ENCODE measurements at regions not wholly inside any gene's neighbourhood (a gene's known extent, or its start where the extent isn't known, plus 50 kb on each side); places are given as distances from the start of the nearest gene placed in this dataset.

DNA sequence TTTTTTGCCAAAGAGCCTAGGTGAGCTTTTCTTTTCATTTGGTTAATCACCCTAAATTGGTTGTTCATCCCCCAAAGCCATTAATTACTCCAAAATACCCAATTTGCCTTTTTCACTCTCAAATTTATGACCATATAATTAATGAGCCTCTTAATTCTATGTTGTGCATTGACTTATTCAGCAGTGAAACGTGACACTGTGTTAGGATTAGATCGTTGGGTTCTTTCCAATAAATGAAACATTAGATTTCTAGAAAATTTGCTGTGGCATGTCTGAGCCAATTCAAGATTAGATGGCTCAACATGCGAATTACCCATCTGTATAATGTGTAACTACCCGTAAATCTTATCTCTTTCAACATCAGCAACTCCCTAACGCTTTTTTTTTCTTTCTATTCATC lies 273.4 kb downstream of the BMP4 start:
- DNase-seq (no peak), ATAC-seq (no peak)
- Histone ChIP-seq H3K4me3 (no peak overlapping the region), H3K27ac (no peak overlapping the region), H3K4me1 (no peaks in the 10 kb centered on the region), H3K9me3 (no peaks in the 10 kb centered on the region), H3K27me3 (no peaks in the 10 kb centered on the region), H3K36me3 (no peaks in the 10 kb centered on the region)
- intact Hi-C loops (cut with DNase I), result no loop called here
- TF ChIP-seq, protein P1, sequence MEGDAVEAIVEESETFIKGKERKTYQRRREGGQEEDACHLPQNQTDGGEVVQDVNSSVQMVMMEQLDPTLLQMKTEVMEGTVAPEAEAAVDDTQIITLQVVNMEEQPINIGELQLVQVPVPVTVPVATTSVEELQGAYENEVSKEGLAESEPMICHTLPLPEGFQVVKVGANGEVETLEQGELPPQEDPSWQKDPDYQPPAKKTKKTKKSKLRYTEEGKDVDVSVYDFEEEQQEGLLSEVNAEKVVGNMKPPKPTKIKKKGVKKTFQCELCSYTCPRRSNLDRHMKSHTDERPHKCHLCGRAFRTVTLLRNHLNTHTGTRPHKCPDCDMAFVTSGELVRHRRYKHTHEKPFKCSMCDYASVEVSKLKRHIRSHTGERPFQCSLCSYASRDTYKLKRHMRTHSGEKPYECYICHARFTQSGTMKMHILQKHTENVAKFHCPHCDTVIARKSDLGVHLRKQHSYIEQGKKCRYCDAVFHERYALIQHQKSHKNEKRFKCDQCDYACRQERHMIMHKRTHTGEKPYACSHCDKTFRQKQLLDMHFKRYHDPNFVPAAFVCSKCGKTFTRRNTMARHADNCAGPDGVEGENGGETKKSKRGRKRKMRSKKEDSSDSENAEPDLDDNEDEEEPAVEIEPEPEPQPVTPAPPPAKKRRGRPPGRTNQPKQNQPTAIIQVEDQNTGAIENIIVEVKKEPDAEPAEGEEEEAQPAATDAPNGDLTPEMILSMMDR (IDR thresholded peaks at IDR 0.05), result no peak

DNA sequence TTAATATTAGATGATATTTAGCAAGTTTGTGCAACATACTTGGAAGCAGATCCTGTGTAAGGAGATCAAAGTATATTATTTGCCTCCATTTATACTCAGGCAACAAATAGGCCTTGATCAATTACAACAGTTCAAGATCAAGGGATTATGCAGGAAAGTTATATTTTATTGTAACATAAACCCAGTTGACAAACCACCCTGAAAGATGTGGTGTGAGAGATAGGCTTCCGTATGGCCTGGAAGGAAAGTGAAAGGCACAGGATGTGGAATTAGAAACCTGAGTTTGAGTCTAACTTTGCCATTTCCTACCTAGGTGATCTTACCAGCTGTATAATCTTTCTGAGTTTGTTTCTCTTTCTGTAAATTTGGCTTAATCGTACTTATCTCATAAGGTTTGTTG lies 284.1 kb downstream of the BMP4 start:
- H3K36me3 ChIP-seq, result no peaks in the 10 kb centered on the region
- no peak overlapping the region for H3K27ac ChIP-seq
- intact Hi-C loops (cut with DNase I), result no loop called here
- no peaks in the 10 kb centered on the region for H3K9me3 ChIP-seq
- ATAC-seq, result no peak
- TF ChIP-seq, protein P1 (IDR thresholded peaks at IDR 0.05), result no peak
- H3K4me3 ChIP-seq, result no peak overlapping the region
- no peaks in the 10 kb centered on the region for H3K27me3 ChIP-seq
- H3K4me1 ChIP-seq, result no peaks in the 10 kb centered on the region
- no peak for DNase-seq

DNA sequence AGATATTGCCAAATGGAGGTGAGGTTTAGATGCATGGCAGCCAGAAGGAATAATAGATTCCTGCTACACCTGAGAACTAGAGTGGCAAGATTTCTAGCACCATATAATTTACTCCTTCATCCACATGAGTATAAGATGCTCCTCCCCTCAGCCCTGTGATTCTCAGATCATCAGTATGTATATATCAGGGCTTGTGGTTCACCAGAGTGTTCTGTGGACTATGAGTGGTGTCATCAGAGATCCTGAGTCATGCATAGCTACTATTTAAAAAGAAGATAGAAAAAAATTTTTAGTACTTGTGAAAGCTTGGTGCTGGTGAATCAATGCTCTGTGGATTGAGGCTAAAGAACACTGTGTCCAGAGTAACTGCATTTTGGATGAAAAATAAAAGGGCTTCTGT lies 285.9 kb downstream of the BMP4 start:
- Histone ChIP-seq H3K4me1 (no peaks in the 10 kb centered on the region), H3K9me3 (no peaks in the 10 kb centered on the region), H3K27me3 (no peaks in the 10 kb centered on the region), H3K27ac (no peak overlapping the region), H3K36me3 (no peaks in the 10 kb centered on the region), H3K4me3 (no peak overlapping the region)
- no peak for ATAC-seq
- DNase-seq, result no peak
- TF ChIP-seq, protein P1 (IDR thresholded peaks at IDR 0.05), result no peak
- intact Hi-C loops (cut with DNase I), result no loop called here

GRCh38 chr14:53668897-53669296 lies 287.7 kb downstream of the BMP4 start:
- Histone ChIP-seq H3K27ac (no peak overlapping the region), H3K27me3 (no peaks in the 10 kb centered on the region), H3K9me3 (no peaks in the 10 kb centered on the region), H3K4me3 (no peak overlapping the region), H3K4me1 (no peaks in the 10 kb centered on the region), H3K36me3 (no peaks in the 10 kb centered on the region)
- DNase-seq, result no peak
- intact Hi-C loops (cut with DNase I), result no loop called here
- no peak for ATAC-seq
- TF ChIP-seq, protein P1 (IDR thresholded peaks at IDR 0.05), result no peak

GRCh38 chr14:53663709-53664108 lies 292.9 kb downstream of the BMP4 start:
- ATAC-seq (no peak), DNase-seq (no peak)
- Histone ChIP-seq H3K9me3 (no peaks in the 10 kb centered on the region), H3K27me3 (no peaks in the 10 kb centered on the region), H3K4me3 (no peak overlapping the region), H3K36me3 (no peaks in the 10 kb centered on the region), H3K4me1 (no peaks in the 10 kb centered on the region), H3K27ac (no peak overlapping the region)
- TF ChIP-seq, protein P1 (IDR thresholded peaks at IDR 0.05), result peak; percentile 27
- intact Hi-C loops (cut with DNase I), result no loop called here

GRCh38 chr14:53655080-53655785 lies 301.4 kb downstream of the BMP4 start:
- TF ChIP-seq, protein P1 (IDR thresholded peaks at IDR 0.05), result no peak
- no peak for ATAC-seq
- Histone ChIP-seq H3K36me3 (no peaks in the 10 kb centered on the region), H3K9me3 (no peaks in the 10 kb centered on the region), H3K27me3 (no peaks in the 10 kb centered on the region), H3K4me3 (no peak overlapping the region), H3K4me1 (no peaks in the 10 kb centered on the region), H3K27ac (no peak overlapping the region)
- no peak for DNase-seq
- intact Hi-C loops (cut with DNase I), result no loop called here

Data from upper lobe of right lung (tissue), 1 donor.